ENCODE measurements at regions not wholly inside any gene's neighbourhood (a gene's known extent, or its start where the extent isn't known, plus 50 kb on each side); places are given as distances from the start of the nearest gene placed in this dataset.

DNA sequence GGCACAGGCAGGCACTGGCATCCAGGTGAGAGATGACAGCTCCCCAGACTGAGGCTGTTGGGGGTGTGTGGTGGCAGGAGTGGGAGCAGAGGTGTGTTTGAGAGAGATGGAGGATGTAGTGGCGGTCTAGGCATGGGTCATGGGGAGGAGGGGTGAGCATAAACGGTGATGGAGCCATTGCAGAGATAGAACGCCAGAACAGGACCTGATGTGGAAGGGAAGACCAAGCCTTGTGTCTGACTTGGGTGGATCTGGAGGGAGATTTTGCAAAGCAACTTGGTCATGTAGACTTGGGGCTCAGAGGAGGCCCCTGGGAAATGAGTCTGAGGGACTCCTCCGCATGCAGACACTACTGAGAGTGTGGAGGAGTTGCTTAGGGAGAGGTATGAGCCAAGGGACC lies 50.0 kb upstream of the CLDN5 start:
- DNase-seq (ENCODE audit: low spot score), result no peak

DNA sequence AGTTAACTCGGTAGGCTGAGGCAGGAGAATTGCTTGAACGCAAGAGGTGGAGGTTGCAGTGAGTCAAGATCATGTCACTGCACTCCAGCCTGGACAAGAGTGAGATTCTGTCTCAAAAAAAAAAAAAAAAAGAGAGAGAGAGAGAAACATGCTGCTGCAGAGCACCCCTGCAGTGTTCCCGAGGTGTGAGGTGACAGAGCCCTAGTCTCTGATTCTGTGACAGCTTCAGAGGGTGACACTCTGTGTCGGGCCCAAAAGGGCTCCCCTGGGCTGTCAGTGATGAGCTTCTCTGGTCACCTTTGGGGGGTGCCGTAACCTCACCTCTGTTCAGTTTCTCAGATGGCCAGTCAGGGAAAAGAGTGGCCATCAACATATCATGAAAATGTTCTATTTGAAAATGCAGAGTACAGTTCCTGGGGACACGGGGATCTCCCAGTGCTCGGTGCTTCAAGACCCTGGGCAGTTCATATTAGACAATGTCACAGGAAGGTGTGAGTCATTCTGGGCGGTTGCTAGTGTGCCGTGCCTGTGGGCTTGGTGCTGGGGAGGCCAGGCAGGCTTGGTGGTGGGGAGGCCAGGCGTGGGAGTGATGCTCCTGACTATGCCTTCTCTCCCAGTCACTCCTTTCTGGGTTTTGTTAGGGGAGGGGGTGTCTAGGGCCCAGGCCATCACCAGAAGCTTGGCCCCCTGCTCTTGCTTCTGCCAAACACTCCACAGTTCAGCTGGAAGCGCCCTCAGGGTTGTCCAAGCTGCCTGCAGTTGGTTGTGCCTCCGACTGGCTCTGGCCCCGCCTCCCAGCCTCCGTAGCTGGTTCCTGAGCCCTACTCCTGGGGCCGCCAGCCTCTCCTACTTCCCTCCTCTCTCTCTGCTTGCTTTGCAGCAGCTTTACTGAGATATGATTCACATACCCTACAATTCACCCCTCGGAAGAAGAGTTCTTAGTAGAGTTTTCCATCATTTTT lies 52.5 kb upstream of the CLDN5 start:
- no peak for DNase-seq (ENCODE audit: low spot score)

DNA sequence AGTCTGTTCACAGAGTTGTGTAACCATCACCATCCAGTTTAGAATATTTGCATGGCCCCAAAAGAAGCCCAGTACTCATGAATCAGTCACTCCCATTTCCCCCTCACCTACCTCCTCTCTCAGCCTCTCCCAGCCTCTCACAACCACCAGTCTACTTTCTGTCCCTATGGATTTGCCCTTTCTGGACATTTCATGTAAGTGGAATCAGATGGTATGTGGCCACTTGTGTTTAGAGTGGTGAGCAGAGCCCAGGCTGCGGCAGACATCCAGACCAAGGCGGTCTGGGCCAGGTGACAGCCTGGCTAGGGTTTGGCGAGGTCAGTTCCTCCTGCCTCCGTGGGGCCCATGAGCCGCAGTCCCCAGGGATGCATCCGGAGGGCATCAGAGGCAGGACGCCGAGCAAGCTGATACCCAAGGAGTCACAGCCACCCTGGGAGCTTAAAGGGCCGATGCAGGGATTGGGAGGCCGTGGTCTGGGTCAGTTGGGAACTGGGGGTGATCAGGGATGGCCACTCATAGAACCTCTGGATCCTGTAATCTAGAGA lies 53.3 kb upstream of the CLDN5 start:
- no peak for DNase-seq (ENCODE audit: low spot score)

DNA sequence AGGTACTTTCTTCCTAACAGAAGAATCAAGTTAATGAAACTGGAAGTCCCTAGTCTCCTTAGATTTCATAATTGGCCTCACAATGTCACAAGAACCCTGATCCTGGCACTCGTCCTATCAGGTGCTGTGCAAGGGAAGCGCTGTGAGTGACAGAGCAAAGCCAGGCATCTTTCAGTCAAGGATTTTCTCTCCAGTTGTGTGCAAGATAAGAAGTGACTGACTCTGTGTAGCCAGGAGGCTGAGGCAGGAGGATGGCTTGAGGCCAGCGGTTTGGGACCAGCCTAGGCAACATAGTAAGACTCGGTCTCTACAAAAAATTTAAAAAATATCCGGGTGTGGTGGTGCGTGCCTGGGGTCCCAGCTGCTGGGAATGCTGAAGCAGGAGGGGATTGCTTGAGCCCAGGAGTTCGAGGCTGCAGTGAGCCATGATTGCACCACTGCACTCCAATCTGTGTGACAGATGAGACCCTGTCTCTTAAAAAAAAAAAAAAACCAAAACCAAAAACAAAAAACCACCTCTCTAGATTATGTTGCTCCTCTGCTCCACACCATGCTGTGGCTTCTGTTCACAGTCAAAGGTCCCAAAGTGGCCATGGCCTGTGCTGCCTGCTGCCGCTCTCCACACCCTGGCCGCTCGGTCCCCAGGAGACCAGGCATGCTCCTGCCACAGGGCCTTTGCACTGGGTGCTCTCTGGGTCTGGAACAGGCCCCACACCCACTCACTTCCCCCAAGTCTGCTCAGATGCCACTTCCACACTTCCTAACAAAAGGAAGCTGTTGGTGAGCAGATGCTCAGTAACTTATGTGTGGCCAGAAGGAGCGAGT lies 54.2 kb upstream of the CLDN5 start:
- no peak for DNase-seq (ENCODE audit: low spot score)

DNA sequence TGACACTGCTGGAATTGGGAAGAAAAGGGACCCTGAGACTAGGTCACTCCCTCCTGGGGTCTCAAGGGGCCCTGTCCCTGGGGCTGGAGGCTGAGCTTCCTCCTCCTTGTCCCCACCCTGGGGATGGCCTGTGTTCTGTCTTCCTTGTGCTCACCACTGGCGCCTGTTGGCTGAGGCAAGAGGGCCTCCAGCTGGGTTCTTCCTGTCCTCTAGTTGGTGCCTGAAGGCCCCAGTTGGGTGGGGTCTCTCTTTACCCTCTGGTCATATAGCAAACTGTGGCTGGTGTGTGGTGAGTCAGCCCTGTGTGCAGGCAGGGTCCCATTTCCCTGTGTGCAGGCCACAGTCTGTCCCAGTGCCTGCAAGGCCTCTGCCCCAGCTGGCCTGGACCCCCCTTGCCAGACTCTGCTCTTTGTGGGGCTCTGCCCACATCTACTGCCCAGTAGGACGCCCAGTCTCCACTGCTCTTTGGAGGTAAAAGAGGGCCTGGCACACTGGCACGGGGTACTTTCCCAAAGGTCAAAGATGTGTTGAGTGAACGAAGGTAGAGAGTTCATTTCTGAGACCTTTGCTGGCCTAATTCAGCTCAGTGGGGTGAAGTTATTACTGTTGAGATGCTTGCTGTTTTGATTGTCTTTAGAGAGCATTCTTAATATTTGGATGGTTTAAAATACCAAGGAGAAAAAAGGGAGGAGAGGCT lies 55.1 kb upstream of the CLDN5 start:
- no peak for DNase-seq (ENCODE audit: low spot score)

DNA sequence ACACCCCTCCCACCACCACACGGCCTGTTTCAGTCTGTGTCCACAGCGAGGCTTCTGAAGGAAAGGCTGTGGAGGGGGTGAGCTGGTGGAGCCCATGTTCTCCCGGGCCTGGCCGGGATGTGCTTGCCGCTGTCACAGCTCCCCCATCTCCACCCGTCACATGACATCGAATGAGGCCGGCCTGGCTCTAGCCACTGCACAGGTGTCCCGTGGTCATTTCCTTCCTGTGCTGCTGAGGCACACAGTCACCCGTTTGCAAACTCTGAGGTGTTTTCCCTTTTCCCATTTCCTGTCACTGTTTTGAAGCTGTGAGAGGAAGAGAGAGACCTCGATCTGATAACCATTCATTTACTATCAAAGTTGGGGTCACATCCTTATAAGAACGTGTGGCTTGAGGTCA lies 55.7 kb upstream of the CLDN5 start:
- DNase-seq (ENCODE audit: low spot score), result no peak

DNA sequence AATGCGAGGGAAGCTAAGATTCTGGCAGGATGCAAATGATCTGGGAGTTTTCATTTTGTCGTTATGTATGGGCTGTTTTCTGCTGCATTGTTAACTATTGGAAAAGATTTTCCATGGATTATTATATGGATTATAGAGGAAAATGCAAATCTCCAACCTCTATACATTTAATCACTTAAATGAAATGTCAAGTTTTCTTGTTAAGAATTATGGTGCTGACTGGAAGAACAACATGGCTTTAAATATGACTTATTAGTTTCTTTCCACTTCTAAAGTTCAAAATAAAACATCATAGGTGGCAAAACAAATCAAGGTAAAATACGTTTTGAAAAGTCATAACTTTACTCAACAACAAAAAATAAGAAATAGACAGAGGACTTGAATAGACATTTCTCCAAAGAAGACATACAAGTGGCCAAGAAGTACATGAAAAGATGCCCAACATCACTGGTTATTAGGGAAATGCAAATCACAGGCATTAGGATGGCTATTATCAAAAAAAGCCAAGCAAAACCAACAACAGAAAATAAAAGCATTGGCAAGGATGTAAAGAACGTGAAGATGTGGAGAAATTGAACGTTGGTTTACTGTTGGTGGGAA lies 56.2 kb upstream of the CLDN5 start:
- DNase-seq (ENCODE audit: low spot score), result no peak

DNA sequence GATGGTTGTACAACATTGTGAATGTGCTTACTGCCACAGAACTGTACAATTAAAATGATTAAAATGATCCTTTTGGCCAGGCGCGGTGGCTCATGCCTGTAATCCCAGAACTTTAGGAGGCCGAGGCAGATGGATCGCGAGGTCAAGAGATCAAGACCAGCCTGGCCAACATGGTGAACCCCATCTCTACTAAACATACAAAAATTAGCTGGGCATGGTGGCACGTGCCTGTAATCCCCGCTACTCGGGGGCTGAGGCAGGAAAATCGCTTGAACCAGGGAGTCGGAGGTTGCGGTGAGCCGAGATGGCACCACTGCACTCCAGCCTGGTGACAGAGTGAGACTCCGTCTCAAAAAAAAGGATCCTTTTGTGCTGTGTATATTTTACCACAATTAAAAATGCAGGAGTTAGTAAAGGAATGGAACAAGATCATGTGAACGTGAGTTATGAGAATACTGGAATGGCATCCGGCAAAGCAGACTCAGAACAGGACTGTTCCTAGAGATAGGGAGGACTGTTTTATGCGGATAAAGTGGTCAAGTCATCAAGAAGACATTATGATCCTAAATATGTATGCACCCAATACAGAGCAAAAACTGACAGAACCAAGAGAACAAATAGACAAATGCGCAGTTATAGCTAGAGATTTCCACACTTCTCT lies 58.0 kb upstream of the CLDN5 start:
- no peak for DNase-seq (ENCODE audit: low spot score)

DNA sequence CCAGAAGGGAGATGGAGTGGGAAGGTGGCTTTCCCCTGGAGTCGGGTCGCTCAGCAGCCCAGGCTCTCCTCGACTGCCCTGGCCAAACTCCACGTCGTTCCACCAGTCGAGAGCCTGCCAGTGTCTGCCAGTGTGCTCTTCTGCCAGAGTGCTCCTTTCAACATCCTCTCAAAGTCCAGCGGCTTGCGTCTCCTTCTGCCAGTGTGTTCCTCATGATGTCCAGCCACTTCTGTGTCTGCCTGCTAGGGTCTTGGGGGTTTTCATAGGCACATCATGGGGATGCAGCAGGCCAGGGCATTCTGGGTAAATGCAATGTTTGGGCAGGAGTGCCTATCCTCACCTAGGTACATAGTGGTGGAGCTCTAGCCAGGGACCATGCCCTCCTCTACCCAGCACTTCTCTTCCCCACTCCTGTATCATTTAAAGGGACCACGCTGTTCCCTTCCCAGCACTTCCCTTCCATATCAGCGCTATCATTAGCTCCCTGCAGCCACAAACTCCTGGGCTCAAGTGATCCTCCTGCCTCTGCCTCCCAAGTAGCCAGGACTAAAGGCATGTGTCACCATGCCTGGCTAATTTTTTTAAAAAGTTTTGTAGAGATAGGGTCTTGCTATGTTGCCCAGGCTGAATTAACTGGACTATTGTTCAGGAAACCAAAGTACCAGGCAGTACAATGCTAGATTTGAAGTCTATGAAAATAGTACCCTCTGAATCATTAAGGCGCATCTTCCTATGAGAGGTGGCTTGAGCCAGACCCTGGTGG lies 62.9 kb upstream of the CLDN5 start:
- no peak for DNase-seq (ENCODE audit: low spot score)

DNA sequence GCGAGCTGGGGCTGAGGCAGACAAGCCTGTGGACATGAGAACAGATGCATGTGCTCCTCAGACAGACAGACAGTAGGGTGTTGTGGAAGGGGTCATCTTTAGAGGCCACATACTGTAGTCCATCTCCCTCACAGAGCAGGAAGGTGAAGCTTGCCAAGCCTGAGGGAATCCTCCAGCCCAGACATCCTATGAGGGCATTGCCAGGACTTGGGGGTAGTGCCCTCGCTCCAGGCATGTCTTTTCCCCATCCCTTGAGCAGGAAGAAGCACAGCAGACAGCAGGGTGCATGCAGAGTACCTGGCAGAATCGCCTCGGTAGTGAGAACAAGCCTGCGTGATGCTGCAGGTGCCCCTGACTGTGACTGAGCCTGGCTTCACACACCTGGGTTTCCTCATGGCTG lies 66.5 kb upstream of the CLDN5 start:
- no peak for DNase-seq (ENCODE audit: low spot score)

DNA sequence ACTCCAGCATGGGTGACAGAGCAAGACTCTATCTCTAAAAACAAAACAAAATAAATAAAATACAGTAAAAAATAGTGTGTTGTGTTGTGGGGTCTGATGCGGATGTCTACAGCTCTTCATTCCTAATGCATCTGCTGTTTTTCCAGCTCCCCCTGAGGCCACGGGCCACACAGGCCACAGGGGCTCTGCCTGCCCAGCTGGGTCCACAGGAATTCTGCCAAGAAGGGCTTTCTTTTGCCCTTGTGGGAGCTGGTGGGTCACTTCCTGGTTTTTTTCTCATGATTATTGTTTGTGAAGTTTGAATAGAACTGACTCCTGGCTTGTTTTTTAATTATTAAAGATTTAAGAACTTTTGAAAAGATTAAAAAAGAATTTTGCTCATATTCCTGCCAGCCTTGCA lies 67.4 kb upstream of the CLDN5 start:
- no peak for DNase-seq (ENCODE audit: low spot score)

DNA sequence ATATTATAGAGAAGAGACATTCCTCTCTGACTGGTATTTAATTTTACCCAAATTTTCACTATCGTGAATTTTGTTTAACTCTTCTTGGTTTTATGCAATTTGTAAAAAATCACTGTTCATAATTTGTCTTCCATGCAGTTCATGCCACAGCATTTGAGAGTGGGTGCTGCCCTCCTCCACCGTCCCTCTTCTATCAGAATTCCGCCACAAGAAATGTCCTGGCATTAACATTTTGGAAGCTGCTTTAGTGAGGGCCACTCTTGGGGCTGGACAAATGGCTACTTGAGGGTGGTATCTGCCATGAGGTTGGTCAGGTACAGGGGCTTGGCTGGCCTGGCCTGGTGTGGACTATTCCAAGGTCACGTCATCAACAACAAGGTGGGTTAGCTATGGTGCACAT lies 68.3 kb upstream of the CLDN5 start:
- DNase-seq (ENCODE audit: low spot score), result no peak

DNA sequence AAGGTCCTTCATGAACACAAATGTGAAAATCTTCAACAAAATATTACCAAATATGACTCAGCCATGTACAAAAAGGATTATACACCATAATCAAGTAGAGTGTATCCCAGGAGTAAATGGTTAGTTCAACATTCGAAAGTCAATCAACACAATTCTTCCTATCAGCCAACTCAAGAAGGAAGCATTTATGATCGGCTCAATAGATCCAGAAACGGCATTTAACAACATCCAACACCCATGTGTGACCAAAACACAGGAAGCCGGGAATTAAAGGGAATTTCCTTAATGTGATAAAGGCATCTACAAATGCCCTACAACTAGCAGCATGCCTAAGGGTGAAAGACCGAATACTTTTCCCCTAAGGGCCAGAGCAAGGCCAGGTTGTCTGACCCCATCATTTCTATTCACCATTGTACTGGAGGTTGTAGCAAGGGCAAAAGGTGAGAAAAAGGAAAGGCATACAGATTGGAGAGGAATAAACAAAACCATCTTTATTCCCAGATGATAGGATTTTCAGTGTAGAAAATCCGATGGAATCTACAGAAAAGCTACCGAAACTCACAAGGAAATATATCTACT lies 69.9 kb upstream of the CLDN5 start:
- DNase-seq (ENCODE audit: low spot score), result no peak

DNA sequence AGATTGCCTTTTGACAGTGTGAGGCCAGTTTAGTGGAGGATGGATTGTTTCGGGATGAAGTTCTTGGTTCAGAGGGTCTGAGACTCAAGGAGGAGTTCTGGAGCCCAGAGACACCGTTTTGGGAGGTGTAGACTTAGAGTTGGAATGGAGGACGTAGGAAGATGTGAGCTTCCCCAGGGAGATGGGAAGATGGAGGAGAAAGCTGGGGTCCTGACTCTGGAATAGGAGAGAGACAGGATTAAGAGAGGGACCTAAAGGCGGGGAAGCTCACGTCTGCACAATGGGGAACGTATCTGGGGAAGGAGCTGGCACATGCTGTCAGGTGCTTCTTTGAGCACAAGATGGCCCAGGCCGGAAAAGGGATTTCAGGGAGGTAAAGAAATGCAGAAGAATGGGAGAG lies 71.3 kb upstream of the CLDN5 start:
- no peak for DNase-seq (ENCODE audit: low spot score)

DNA sequence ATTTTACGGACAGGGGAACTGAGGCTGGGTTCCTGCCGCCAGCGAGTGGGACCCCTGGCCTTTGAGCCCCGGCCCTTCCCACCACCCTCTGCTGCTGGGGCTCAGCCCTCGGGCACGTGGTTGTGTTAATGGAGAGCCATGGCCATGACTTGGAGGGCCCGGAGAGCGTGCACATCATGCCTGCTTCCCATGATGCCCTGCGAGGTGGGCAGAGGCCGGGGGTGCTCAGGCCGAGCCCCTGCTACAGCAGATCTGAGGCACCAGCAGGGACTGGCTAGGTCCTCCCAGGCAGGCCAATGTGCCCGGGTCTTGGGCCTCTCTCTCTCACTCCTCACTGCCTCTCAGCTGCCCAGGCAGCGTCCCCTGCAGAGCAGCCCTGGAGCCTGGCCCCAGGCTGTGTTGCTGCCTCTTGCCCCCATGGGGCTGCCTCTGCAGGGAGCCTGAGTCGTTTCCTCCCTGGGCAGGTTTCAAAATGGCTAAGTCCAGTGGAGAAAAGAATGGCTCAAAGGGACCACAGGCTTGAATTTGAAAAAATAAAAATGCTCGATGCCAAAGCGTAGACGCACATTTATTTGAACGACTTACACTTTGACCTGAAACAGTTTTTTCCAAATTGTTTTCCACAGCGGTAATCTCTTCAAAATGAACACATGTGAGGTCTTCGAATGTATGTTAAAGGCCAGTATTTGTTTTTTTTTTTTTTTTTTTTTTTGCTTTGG lies 72.6 kb upstream of the CLDN5 start:
- peak; percentile 27 for DNase-seq (ENCODE audit: low spot score)

DNA sequence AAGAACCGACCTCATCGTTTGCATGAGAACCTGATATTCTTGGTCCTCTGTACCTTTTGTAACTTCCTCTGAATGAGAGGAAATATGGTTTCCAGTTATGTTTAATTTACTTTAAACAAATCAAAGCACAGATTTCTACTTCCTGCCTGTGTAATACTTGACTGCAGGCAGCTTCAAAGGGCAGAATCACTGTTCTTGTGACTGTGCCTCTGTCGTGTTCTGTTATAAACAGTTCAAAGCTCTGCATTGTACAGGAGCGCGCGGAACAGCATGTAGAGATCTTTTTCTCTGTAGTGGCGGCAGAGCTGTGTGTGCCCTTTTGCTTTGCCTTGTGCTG lies 73.2 kb upstream of the CLDN5 start:
- DNase-seq (ENCODE audit: low spot score), result no peak

DNA sequence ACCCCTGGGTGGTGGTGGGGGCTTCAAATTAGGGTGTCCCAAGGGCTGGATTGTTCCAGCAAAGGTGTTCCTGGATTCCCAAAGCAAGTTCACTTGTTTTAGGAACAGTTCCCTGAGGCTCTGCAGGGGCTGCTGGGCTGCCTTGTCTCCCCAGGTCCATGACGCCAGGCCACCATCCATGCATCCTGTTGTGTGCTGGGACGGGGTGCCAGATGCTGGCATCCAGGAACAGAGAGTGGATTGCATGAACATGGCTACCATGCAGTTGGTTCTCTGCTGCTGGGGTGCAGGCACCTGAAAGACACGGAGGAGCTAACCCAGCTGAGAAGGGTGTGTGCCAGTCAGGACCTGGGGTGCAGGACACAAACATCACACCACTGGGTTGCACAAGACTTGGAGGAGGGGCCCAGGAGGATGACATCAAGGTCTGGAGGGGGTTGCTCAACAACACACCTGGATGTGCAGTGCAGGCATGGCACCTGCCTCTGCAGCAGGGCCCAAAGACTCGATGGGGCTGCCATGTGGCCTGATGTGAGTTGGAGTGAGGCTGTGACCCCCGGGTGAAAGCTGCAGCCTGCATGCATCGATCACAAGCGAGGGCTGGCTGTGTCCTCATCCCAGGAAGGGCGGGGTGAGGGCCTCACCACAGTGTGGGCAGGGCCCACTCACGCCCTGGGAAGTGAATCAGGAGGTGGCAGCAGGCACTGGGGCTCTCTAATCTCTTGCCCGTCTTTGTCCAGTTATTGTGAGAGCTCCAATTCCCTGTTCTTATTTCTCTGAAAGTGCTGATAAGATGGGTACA lies 74.0 kb upstream of the CLDN5 start:
- no peak for DNase-seq (ENCODE audit: low spot score)

DNA sequence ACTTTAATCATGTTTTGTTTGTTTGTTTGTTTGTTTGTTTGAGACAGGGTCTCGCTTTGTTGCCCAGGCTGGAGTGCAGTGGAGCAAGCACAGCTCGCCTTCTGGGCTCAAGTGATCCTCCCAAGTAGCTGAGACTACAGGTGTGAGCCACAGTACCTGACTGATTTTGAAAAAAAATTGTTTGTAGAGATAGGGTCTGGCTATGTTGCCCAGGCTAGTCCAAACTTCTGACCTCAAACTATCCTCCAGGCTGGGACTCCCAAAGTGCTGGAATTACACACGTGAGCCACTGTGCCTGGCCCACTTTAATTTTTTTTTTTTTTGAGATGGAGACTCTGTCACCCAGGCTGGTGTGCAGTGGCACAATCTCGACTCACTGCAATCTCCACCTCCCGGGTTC lies 74.8 kb upstream of the CLDN5 start:
- no peak for DNase-seq (ENCODE audit: low spot score)
